ENCODE measurements at regions not wholly inside any gene's neighbourhood (a gene's known extent, or its start where the extent isn't known, plus 50 kb on each side); places are given as distances from the start of the nearest gene placed in this dataset.

DNA sequence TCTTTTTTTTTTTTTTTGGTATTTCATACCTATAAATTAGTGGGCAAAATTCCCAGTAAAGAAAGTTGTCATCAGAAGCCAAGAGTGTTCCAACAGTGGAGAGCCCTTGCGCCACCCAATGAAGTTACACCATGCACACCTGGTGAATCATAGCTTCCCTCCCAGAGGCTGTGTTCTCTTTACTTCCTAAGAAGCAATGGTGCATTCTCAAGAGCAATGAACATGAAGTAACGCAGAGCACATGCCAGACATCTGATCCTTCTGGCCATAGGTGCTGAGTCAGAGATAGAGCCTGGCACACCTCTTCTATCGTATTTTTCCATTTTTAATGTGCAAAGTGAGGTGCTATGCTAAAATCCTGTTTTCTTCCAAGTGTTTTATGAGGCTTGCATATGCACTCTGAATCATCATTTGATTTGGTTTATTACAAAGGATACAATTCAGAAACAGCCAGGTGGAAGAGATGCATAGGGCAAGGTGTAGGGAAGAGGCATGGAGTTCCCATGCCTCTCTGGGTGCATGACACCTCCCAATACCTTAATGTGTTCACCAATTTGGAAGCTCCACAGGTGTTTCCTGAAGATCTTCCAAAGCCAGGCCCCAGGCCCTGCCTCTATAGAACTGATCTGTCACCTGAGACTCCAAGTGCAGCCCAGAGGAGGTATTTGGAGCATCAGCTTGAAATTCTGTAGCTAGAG is 408.0 kb downstream of the SIPA1L2 start:
- H3K4me3 ChIP-seq (replicated peaks in 1 of 2; ENCODE audit: low read depth in 2 of 2, low read length in 2 of 2) = no peak overlapping the region
- TF ChIP-seq, protein P1, sequence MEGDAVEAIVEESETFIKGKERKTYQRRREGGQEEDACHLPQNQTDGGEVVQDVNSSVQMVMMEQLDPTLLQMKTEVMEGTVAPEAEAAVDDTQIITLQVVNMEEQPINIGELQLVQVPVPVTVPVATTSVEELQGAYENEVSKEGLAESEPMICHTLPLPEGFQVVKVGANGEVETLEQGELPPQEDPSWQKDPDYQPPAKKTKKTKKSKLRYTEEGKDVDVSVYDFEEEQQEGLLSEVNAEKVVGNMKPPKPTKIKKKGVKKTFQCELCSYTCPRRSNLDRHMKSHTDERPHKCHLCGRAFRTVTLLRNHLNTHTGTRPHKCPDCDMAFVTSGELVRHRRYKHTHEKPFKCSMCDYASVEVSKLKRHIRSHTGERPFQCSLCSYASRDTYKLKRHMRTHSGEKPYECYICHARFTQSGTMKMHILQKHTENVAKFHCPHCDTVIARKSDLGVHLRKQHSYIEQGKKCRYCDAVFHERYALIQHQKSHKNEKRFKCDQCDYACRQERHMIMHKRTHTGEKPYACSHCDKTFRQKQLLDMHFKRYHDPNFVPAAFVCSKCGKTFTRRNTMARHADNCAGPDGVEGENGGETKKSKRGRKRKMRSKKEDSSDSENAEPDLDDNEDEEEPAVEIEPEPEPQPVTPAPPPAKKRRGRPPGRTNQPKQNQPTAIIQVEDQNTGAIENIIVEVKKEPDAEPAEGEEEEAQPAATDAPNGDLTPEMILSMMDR (IDR thresholded peaks at IDR 0.05; ENCODE audit: low read depth, low read length) = no peak
- DNase-seq (ENCODE audit: low read depth in 2 of 2) = peak in 1 of 2 donors; percentile 56

DNA sequence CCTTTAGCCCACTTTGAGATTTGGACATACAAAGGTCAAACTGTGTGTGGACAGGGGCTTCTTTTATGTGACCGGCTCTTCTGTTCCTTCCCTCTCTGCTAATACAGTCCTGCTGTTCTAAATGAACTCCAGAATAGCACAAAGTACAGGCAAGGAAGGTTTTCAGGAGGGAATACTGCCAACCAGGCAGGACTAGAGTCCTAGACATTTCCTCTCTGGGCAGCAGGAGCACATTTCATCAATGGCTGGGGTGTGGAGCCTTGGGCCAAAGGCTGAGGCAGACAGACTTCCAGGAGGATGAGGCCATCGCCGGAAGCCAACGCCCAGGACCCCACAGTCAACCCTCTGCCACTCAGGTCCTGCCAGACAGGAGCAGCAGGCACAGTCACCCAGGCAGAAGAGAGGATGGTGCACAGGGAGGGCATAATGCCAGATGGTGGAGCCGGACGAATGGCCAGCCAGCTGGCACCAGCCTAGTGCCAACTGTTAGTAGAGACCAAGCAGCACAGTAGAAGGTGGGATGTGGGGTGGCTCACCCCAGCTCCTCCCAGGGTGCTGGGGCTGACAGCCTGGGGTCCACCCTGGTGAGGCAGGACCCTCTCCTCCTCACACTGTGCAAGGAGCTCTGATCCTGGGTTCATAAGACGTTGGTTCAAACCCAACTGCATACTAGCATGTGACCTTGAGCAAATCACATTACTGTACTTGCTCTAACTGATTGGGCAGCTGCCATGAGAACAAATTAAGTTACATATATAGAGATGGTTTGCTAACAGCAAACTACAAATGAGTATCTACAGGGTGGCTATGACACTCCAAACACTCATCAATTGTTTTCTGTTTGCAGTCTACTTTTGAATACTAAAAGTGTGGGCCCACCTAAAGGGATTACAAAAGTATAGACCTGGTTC is 410.7 kb downstream of the SIPA1L2 start:
- H3K4me3 ChIP-seq (replicated peaks in 1 of 2; ENCODE audit: low read depth in 2 of 2, low read length in 2 of 2) = no peak overlapping the region

DNA sequence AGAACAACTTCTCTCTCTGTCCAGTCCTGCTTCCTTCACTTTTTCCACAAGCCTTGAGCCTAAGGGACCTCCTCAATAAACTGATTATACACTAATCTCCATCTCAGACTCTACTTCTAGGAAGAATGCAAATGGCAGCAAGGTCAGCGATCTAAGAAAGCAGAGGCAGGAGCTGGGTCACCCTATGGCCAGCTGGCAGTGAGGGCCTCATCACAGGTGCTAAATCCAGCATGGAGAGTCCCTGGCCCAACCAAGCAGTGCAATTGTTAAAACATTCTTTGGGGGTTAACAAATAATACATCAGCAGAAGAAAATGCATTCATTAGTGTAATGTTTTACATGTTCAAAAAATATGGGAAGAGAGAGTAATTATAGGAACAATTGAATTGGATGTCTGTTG is 416.0 kb downstream of the SIPA1L2 start:
- TF ChIP-seq, protein P1 (IDR thresholded peaks at IDR 0.05; ENCODE audit: low read depth, low read length) = no peak
- H3K4me3 ChIP-seq (replicated peaks in 1 of 2; ENCODE audit: low read depth in 2 of 2, low read length in 2 of 2) = no peak overlapping the region
- no peak for DNase-seq (ENCODE audit: low read depth in 2 of 2)

More for the DNA sequence above, 410.7 kb downstream of the SIPA1L2 start:
- DNase-seq (ENCODE audit: low read depth in 2 of 2) = no peak
- TF ChIP-seq, protein P1 (IDR thresholded peaks at IDR 0.05; ENCODE audit: low read depth, low read length) = no peak

DNA sequence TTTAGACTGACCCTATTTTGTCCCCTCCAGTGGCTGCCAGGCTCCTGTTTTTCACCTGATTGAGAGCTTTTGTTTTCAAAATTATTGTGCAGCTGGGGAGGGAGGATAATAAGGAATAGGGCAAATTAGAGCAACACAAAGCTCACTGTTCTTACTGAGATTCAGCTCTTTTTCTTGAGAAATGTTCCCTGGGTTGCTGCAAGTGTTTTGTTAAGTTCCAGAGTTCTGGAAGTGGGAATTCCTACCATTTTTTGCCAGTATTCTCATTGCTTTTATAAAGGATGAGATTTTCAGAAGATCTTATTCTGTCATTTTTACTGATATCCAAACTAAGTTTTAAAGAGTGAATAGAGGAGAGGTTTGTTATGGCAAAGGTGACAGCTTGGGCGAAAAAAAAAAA is 417.7 kb downstream of the SIPA1L2 start:
- H3K4me3 ChIP-seq (replicated peaks in 1 of 2; ENCODE audit: low read depth in 2 of 2, low read length in 2 of 2) = no peak overlapping the region
- DNase-seq (ENCODE audit: low read depth in 2 of 2) = no peak
- TF ChIP-seq, protein P1 (IDR thresholded peaks at IDR 0.05; ENCODE audit: low read depth, low read length) = no peak

DNA sequence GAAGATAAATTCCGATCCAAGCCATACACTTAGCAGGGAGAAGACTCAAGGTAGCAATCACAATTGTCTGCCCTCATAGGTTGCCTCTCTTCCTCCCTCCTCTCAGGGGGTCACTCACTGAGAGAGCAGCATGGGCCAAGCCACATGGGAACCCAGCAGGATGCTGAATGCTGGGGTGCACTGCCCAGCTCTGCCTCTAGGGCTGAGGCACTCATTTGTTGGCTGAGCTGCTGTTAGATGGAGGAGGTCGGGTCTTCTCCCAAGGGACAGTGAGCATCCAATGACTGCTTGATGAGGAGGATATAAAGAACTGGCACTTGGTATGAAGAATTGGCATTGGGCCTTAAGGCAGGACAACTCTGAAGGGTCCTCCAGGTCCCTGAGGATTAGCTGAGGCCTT is 418.8 kb downstream of the SIPA1L2 start:
- DNase-seq (ENCODE audit: low read depth in 2 of 2) = no peak
- no peak overlapping the region for H3K4me3 ChIP-seq (replicated peaks in 1 of 2; ENCODE audit: low read depth in 2 of 2, low read length in 2 of 2)
- TF ChIP-seq, protein P1 (IDR thresholded peaks at IDR 0.05; ENCODE audit: low read depth, low read length) = peak; percentile 44

DNA sequence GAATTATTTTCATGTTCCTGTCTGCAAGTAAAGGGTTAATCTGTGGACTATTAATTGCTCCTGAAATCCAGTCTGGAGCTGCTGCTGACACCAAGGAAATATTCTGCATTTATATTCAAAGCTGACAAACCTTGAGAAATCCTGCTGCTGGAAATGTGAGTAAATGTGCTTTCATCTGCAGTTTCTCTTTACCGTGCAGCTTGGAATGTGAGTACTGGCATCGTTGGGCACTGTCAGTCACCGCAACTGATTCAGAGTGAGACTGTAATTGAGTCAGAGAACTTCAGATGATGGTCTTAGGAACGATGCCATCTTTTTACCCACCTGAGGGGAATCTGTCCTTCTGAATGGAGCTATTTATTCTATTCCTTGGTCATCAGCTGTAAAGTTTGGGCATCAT is 420.6 kb downstream of the SIPA1L2 start:
- DNase-seq (ENCODE audit: low read depth in 2 of 2) = no peak
- TF ChIP-seq, protein P1 (IDR thresholded peaks at IDR 0.05; ENCODE audit: low read depth, low read length) = no peak
- no peak overlapping the region for H3K4me3 ChIP-seq (replicated peaks in 1 of 2; ENCODE audit: low read depth in 2 of 2, low read length in 2 of 2)

Data from cardiac fibroblast (primary cell).